ENCODE measurements at regions not wholly inside any gene's neighbourhood (a gene's known extent, or its start where the extent isn't known, plus 50 kb on each side); places are given as distances from the start of the nearest gene placed in this dataset.
A peak's percentile ranks its signal among the peaks of the same experiment; 100 is the strongest.

DNA sequence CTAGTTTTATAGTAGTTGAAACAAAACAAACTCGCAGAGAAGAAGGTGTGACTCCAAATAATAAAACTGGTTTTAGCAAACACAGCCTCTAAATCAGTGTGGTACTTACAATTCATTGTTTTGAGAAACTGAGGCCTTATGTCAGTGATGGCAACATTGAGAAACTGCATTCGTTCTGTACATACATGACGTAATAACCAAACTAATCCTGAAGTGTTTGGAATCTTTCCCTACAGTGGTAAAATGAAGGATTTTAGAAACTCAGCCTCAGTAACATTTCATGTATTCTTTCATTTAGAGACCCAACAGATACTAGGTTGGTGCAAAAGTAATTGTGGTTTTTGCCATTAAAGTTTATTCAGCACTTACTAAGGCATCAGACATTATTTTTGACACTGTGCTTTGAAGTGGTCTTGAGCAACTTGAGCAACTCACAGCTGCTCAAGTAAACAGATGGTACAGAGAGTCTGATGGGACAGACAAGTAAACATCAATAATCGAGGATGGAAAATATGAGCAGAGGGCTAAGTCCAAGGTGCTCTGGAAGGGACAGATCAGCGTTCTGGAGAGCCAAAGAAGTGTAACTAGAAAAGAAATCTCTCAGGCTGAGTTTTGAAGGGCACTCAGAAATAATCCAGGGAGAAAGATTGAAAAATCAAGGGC, 390.8 kb upstream of the BOD1L1 start:
- H3K79me2 ChIP-seq (ENCODE audit: insufficient read depth), result no peaks in the 10 kb centered on the region
- peaks cover 7% of the 10 kb centered on the region; the same call in 1 of the 2 replicates for H3K9me3 ChIP-seq
- POLR2A ChIA-PET, result no interaction called here
- no peak overlapping the region for H3K9ac ChIP-seq
- peaks cover 0 to 7% of the 10 kb centered on the region in 2 experiments; a peak in 1 of 4 replicates for H3K4me1 ChIP-seq (ENCODE audit: control insufficient read depth in 1 of 2, insufficient read depth in 2 of 2, low read depth in 1 of 2, low read length in 1 of 2)
- no peak for DNase-seq
- H3K4me2 ChIP-seq, result no peak overlapping the region
- no peaks in the 10 kb centered on the region for H3K27me3 ChIP-seq (ENCODE audit: insufficient read depth)
- H3K27ac ChIP-seq (ENCODE audit: low read depth in 2 of 2, low read length in 1 of 2), result no peak overlapping the region
- H2AFZ ChIP-seq (ENCODE audit: low read depth), result no peak overlapping the region
- CTCF ChIA-PET, result no interaction called here
- no peak for TF ChIP-seq EP300 (IDR thresholded peaks at IDR 0.05; ENCODE audit: borderline replicate concordance in 1 of 2, low read depth in 1 of 2, low read length in 1 of 2)
- no peak for TF ChIP-seq SIN3A (IDR thresholded peaks at IDR 0.05; ENCODE audit: borderline replicate concordance, low read depth, low read length)
- TF ChIP-seq, protein P1, sequence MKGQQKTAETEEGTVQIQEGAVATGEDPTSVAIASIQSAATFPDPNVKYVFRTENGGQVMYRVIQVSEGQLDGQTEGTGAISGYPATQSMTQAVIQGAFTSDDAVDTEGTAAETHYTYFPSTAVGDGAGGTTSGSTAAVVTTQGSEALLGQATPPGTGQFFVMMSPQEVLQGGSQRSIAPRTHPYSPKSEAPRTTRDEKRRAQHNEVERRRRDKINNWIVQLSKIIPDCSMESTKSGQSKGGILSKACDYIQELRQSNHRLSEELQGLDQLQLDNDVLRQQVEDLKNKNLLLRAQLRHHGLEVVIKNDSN (IDR thresholded peaks at IDR 0.05; ENCODE audit: borderline replicate concordance, low read depth), result no peak
- TF ChIP-seq, protein P2, sequence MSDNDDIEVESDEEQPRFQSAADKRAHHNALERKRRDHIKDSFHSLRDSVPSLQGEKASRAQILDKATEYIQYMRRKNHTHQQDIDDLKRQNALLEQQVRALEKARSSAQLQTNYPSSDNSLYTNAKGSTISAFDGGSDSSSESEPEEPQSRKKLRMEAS (IDR thresholded peaks at IDR 0.05; ENCODE audit: low read depth), result no peak
- TF ChIP-seq FOXJ3 (CRISPR knock-in tag; IDR thresholded peaks at IDR 0.05), result no peak
- TF ChIP-seq MXI1 (IDR thresholded peaks at IDR 0.05; ENCODE audit: low read depth, low read length), result no peak
- TF ChIP-seq, protein P3, sequence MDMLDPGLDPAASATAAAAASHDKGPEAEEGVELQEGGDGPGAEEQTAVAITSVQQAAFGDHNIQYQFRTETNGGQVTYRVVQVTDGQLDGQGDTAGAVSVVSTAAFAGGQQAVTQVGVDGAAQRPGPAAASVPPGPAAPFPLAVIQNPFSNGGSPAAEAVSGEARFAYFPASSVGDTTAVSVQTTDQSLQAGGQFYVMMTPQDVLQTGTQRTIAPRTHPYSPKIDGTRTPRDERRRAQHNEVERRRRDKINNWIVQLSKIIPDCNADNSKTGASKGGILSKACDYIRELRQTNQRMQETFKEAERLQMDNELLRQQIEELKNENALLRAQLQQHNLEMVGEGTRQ (IDR thresholded peaks at IDR 0.05; ENCODE audit: borderline replicate concordance, low read depth, low read length), result no peak
- no peak for TF ChIP-seq RXRA (IDR thresholded peaks at IDR 0.05; ENCODE audit: borderline replicate concordance, low read depth)
- TF ChIP-seq, protein P4, sequence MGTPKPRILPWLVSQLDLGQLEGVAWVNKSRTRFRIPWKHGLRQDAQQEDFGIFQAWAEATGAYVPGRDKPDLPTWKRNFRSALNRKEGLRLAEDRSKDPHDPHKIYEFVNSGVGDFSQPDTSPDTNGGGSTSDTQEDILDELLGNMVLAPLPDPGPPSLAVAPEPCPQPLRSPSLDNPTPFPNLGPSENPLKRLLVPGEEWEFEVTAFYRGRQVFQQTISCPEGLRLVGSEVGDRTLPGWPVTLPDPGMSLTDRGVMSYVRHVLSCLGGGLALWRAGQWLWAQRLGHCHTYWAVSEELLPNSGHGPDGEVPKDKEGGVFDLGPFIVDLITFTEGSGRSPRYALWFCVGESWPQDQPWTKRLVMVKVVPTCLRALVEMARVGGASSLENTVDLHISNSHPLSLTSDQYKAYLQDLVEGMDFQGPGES (IDR thresholded peaks at IDR 0.05; ENCODE audit: low read depth, low read length), result no peak
- TF ChIP-seq JUND (IDR thresholded peaks at IDR 0.05), result no peak
- no peak for TF ChIP-seq FOSL2 (IDR thresholded peaks at IDR 0.05; ENCODE audit: borderline replicate concordance, low read depth)
- no peak for TF ChIP-seq RFX5 (IDR thresholded peaks at IDR 0.05; ENCODE audit: low read length)
- TF ChIP-seq EZH2phosphoT487 (IDR thresholded peaks at IDR 0.05; ENCODE audit: borderline replicate concordance, low read depth), result no peak
- H3K9me2 ChIP-seq, result no peaks in the 10 kb centered on the region
- WGBS (ENCODE audit: low lambda C conversion rate), result 61% methylated on average over 5 of the region's 5 CpGs
- no peaks in the 10 kb centered on the region for H3K36me3 ChIP-seq (replicated peaks in 1 of 2; ENCODE audit: control insufficient read depth in 1 of 2, insufficient read depth in 2 of 2, low read length in 1 of 2)
- no peaks in the 10 kb centered on the region for H4K20me1 ChIP-seq (ENCODE audit: insufficient read depth)
- no peak overlapping the region for H3K4me3 ChIP-seq (ENCODE audit: low read depth in 2 of 2, low read length in 1 of 2)
- H3F3A ChIP-seq (replicated peaks; ENCODE audit: insufficient read depth), result peaks cover 4% of the 10 kb centered on the region

DNA sequence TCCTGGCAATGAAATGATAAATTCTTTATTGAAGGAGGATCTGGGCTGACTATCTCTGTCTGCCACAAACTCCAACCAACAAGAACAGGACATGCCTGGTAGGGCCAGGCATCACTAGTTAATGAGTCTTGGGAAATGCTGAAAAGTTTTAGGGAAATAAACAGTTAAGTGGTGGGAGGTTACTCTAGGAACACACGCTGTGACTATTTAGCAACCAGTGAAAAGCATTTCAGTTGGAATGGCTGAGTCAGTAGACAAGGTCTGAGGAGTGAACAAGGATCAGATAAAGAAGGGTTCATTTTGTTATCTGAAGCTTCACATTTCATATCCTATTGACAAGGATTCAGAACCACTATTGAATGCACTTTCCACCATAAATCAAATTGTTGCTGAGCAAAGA, 394.9 kb upstream of the BOD1L1 start:
- Histone ChIP-seq H3K27ac (ENCODE audit: low read depth in 2 of 2, low read length in 1 of 2) (peak overlapping the region in 1 of 2 experiments; percentile 16; a peak in 1 of 4 replicates), H3K4me3 (ENCODE audit: low read depth in 2 of 2, low read length in 1 of 2) (no peak overlapping the region), H3K4me1 (ENCODE audit: control insufficient read depth in 1 of 2, insufficient read depth in 2 of 2, low read depth in 1 of 2, low read length in 1 of 2) (peaks cover 0 to 10% of the 10 kb centered on the region in 2 experiments; a peak in 1 of 4 replicates), H3K9ac (no peak overlapping the region), H3K27me3 (ENCODE audit: insufficient read depth) (no peaks in the 10 kb centered on the region), H3K4me2 (no peak overlapping the region), H3K79me2 (ENCODE audit: insufficient read depth) (no peaks in the 10 kb centered on the region), H3K9me2 (no peaks in the 10 kb centered on the region), H3K9me3 (no peaks in the 10 kb centered on the region), H3K36me3 (replicated peaks in 1 of 2; ENCODE audit: control insufficient read depth in 1 of 2, insufficient read depth in 2 of 2, low read length in 1 of 2) (no peaks in the 10 kb centered on the region), H3F3A (replicated peaks; ENCODE audit: insufficient read depth) (peaks cover 4% of the 10 kb centered on the region), H4K20me1 (ENCODE audit: insufficient read depth) (no peaks in the 10 kb centered on the region), H2AFZ (ENCODE audit: low read depth) (no peak overlapping the region)
- WGBS (ENCODE audit: low lambda C conversion rate), result 39% methylated on average over 1 of the region's 1 CpG
- ChIA-PET CTCF (no interaction called here), POLR2A (no interaction called here)
- no peak for DNase-seq
- TF ChIP-seq FOXJ3 (CRISPR knock-in tag; IDR thresholded peaks at IDR 0.05) (no peak), EZH2phosphoT487 (IDR thresholded peaks at IDR 0.05; ENCODE audit: borderline replicate concordance, low read depth) (no peak), TEAD4 (IDR thresholded peaks at IDR 0.05; ENCODE audit: borderline replicate concordance, insufficient read depth) (no peak), MXI1 (IDR thresholded peaks at IDR 0.05; ENCODE audit: low read depth, low read length) (no peak), NRF1 (IDR thresholded peaks at IDR 0.05; ENCODE audit: low read depth, low read length) (no peak), EP300 (IDR thresholded peaks at IDR 0.05; ENCODE audit: borderline replicate concordance in 1 of 2, low read depth in 1 of 2, low read length in 1 of 2) (no peak)
- TF ChIP-seq, protein P5, sequence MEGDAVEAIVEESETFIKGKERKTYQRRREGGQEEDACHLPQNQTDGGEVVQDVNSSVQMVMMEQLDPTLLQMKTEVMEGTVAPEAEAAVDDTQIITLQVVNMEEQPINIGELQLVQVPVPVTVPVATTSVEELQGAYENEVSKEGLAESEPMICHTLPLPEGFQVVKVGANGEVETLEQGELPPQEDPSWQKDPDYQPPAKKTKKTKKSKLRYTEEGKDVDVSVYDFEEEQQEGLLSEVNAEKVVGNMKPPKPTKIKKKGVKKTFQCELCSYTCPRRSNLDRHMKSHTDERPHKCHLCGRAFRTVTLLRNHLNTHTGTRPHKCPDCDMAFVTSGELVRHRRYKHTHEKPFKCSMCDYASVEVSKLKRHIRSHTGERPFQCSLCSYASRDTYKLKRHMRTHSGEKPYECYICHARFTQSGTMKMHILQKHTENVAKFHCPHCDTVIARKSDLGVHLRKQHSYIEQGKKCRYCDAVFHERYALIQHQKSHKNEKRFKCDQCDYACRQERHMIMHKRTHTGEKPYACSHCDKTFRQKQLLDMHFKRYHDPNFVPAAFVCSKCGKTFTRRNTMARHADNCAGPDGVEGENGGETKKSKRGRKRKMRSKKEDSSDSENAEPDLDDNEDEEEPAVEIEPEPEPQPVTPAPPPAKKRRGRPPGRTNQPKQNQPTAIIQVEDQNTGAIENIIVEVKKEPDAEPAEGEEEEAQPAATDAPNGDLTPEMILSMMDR (IDR thresholded peaks at IDR 0.05), result no peak
- TF ChIP-seq, protein P3 (IDR thresholded peaks at IDR 0.05; ENCODE audit: borderline replicate concordance, low read depth, low read length), result no peak
- TF ChIP-seq, protein P4 (IDR thresholded peaks at IDR 0.05; ENCODE audit: low read depth, low read length), result no peak

Data from SK-N-SH (cell line).